ENCODE measurements at regions not wholly inside any gene's neighbourhood (a gene's known extent, or its start where the extent isn't known, plus 50 kb on each side); places are given as distances from the start of the nearest gene placed in this dataset.

- no peaks in the 10 kb centered on the region for H3K36me3 ChIP-seq (replicated peaks in 1 of 2; ENCODE audit: control extremely low read depth in 1 of 2, control insufficient read depth in 1 of 2, extremely low read depth in 1 of 2, insufficient read depth in 2 of 2, low read length in 1 of 2)
- Mint-ChIP-seq H3K4me1 (no peaks in the 10 kb centered on the region), H3K27me3 (no peaks in the 10 kb centered on the region), H3K27ac (no peak overlapping the region), H3K9me3 (ENCODE audit: insufficient read depth) (no peaks in the 10 kb centered on the region), H3K4me3 (no peak overlapping the region)
- TF ChIP-seq, protein P1, sequence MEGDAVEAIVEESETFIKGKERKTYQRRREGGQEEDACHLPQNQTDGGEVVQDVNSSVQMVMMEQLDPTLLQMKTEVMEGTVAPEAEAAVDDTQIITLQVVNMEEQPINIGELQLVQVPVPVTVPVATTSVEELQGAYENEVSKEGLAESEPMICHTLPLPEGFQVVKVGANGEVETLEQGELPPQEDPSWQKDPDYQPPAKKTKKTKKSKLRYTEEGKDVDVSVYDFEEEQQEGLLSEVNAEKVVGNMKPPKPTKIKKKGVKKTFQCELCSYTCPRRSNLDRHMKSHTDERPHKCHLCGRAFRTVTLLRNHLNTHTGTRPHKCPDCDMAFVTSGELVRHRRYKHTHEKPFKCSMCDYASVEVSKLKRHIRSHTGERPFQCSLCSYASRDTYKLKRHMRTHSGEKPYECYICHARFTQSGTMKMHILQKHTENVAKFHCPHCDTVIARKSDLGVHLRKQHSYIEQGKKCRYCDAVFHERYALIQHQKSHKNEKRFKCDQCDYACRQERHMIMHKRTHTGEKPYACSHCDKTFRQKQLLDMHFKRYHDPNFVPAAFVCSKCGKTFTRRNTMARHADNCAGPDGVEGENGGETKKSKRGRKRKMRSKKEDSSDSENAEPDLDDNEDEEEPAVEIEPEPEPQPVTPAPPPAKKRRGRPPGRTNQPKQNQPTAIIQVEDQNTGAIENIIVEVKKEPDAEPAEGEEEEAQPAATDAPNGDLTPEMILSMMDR (IDR thresholded peaks at IDR 0.05): no peak
- TF ChIP-seq EZH2 (IDR thresholded peaks at IDR 0.05; ENCODE audit: borderline replicate concordance, insufficient read depth, low read depth, low read length, poor library complexity, severe bottlenecking): no peak
- H3K9me3 ChIP-seq (ENCODE audit: control extremely low read depth in 1 of 3, control insufficient read depth in 2 of 3, insufficient read depth in 1 of 3, low read length in 2 of 3): no peaks in the 10 kb centered on the region
- no peak for DNase-seq
- H3K4me2 ChIP-seq (replicated peaks; ENCODE audit: low read depth, low read length, poor library complexity, severe bottlenecking): no peak overlapping the region
- H4K20me1 ChIP-seq (ENCODE audit: control insufficient read depth, insufficient read depth, low read length, poor library complexity, severe bottlenecking): no peaks in the 10 kb centered on the region
- H3K27me3 ChIP-seq (replicated peaks in 1 of 4; ENCODE audit: control extremely low read depth in 1 of 4, control insufficient read depth in 3 of 4, insufficient read depth in 4 of 4, low read length in 3 of 4): peaks cover 0 to 3% (median 0%) of the 10 kb centered on the region in 4 experiments
- POLR2A ChIA-PET: no interaction called here
- H3K4me3 ChIP-seq (ENCODE audit: control extremely low read depth in 1 of 5, extremely low read depth in 1 of 5, insufficient read depth in 1 of 5, low read depth in 2 of 5, low read length in 4 of 5): no peak overlapping the region
- H3K79me2 ChIP-seq (ENCODE audit: control insufficient read depth, insufficient read depth, low read length): no peaks in the 10 kb centered on the region
- no peak overlapping the region for H3K27ac ChIP-seq (ENCODE audit: low read length in 2 of 2)
- CTCF ChIA-PET: interaction anchor here (0.9 kb wide), 1 partner anchor 903 kb away, joined by 3 read pairs; no protein-coding TSS in a partner anchor
- WGBS (ENCODE audit: insufficient coverage): no CpG with 5 or more reads among the region's 1 CpG
- no peaks in the 10 kb centered on the region for H3K4me1 ChIP-seq (ENCODE audit: control insufficient read depth in 2 of 2, insufficient read depth in 2 of 2, low read length in 2 of 2)
- no peak for ATAC-seq (ENCODE audit: low read depth)
- H2AFZ ChIP-seq (ENCODE audit: insufficient read depth, low read depth, low read length, poor library complexity, severe bottlenecking): no peak overlapping the region
- no peak overlapping the region for H3K9ac ChIP-seq (ENCODE audit: low read length)
- intact Hi-C loops (cut with micrococcal nuclease): no loop called here
Observed at GRCh38 chr2:163157891-163158496, 319.4 kb upstream of the KCNH7 start.

DNA sequence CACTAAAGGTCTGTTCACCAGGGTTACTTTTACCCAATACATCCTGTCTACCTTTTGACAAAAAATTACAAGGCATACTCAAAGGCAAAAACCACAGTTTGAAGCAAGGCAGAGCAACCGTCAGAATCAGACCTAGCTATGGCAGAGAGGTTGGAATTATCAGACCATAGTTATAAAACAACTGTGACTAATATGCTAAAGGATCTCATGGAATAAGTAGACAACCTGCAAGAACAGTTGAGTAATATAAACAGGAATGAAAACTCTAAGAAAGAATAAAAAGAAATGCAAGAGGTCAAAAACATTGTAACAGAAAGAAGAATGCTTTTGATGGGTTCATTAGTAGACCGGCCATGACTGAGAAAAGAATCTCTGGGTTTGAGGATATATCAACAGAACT, 318.8 kb upstream of the KCNH7 start:
- H3K4me1 ChIP-seq (ENCODE audit: control insufficient read depth in 2 of 2, insufficient read depth in 2 of 2, low read length in 2 of 2): no peaks in the 10 kb centered on the region
- no peak overlapping the region for H2AFZ ChIP-seq (ENCODE audit: insufficient read depth, low read depth, low read length, poor library complexity, severe bottlenecking)
- Mint-ChIP-seq H3K27ac (no peak overlapping the region), H3K4me1 (no peaks in the 10 kb centered on the region), H3K4me3 (no peak overlapping the region), H3K9me3 (ENCODE audit: insufficient read depth) (no peaks in the 10 kb centered on the region), H3K27me3 (no peaks in the 10 kb centered on the region)
- TF ChIP-seq EZH2 (IDR thresholded peaks at IDR 0.05; ENCODE audit: borderline replicate concordance, insufficient read depth, low read depth, low read length, poor library complexity, severe bottlenecking): no peak
- TF ChIP-seq, protein P1 (IDR thresholded peaks at IDR 0.05): no peak
- no peaks in the 10 kb centered on the region for H3K36me3 ChIP-seq (replicated peaks in 1 of 2; ENCODE audit: control extremely low read depth in 1 of 2, control insufficient read depth in 1 of 2, extremely low read depth in 1 of 2, insufficient read depth in 2 of 2, low read length in 1 of 2)
- no peak overlapping the region for H3K4me3 ChIP-seq (ENCODE audit: control extremely low read depth in 1 of 5, extremely low read depth in 1 of 5, insufficient read depth in 1 of 5, low read depth in 2 of 5, low read length in 4 of 5)
- no peak overlapping the region for H3K27ac ChIP-seq (ENCODE audit: low read length in 2 of 2)
- H4K20me1 ChIP-seq (ENCODE audit: control insufficient read depth, insufficient read depth, low read length, poor library complexity, severe bottlenecking): no peaks in the 10 kb centered on the region
- intact Hi-C loops (cut with micrococcal nuclease): no loop called here
- 100% methylated on average over 1 of the region's 2 CpGs for WGBS (ENCODE audit: insufficient coverage)
- DNase-seq (no peak), ATAC-seq (ENCODE audit: low read depth) (no peak)
- H3K9ac ChIP-seq (ENCODE audit: low read length): no peak overlapping the region
- POLR2A ChIA-PET: no interaction called here
- H3K4me2 ChIP-seq (replicated peaks; ENCODE audit: low read depth, low read length, poor library complexity, severe bottlenecking): no peak overlapping the region
- no peaks in the 10 kb centered on the region for H3K79me2 ChIP-seq (ENCODE audit: control insufficient read depth, insufficient read depth, low read length)
- peaks cover 0 to 3% (median 0%) of the 10 kb centered on the region in 4 experiments for H3K27me3 ChIP-seq (replicated peaks in 1 of 4; ENCODE audit: control extremely low read depth in 1 of 4, control insufficient read depth in 3 of 4, insufficient read depth in 4 of 4, low read length in 3 of 4)
- CTCF ChIA-PET: no interaction called here
- H3K9me3 ChIP-seq (ENCODE audit: control extremely low read depth in 1 of 3, control insufficient read depth in 2 of 3, insufficient read depth in 1 of 3, low read length in 2 of 3): no peaks in the 10 kb centered on the region
